GM19438 (cell line): ENCODE measurements at regions not wholly inside any gene's neighbourhood (a gene's known extent, or its start where the extent isn't known, plus 50 kb on each side); places are given as distances from the start of the nearest gene placed in this dataset.

Source experiments
- ATAC-seq: cut with Tn5 transposase; IDR thresholded peaks from one replicate; pipeline ENCODE4 v1.9.1; 2021; ENCODE audit warnings: low read depth; ENCODE audit not compliant: unreplicated experiment

DNA sequence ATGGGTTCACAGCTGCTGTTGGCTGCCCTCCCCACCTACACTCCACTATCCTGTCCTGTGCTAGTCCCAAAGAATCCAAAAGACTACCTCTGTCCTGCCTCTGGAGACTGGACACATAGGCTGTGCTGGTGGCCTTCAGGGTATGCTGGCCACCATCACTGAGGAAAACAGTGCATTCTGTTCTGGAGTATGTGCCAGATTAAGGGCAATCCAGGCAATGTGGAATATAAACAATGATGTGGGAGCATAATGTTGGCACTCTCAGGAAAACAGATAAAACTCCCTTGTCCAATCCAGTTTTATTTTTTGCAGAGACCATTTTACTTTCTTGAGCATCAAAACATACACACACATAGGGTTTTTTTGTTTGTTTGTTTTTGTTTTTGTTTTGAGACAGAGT lies 94.3 kb downstream of the GLUL start:
- ATAC-seq, result no peak

DNA sequence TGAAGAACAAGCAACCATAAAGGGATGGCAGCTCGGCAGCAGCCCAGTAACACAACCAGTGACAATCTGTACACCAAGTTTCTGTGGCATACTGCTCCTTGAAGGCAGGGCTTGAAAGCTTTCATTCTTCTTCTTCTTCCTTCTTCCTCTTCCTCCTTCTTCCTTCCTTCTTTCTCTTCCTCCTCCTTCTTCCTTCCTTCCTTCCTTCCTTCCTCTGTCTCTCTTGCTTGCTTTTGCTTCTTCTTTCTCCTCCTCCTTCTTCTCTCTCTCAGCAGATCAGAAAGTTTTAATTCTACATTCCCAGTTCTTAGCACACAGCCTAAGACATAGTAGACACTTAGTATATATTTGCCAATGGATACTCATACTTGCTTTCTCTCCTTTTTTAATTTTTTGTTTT lies 95.9 kb downstream of the GLUL start:
- ATAC-seq, result no peak

DNA sequence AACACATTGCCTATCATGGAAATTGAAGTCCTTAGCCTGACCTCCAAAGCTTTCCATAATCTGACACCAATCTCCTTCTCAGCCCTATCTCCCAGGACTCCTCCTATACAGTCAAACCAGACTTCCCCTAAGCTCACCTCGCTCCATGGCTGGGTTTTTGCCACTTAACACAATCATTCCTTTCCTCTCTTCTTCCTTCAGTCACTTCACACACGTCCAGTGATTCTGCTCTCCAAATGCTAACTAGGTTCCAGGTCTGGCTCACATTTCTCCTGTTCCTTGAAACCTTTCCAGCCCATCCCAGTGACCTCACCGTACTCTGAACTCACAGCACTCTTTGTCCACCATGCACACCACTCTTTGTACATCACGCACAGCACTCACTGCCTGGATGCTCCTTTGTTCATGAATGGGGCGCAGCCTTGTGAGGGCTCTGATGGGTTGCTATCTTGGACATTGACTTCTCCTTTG lies 98.4 kb downstream of the GLUL start:
- ATAC-seq, result no peak

DNA sequence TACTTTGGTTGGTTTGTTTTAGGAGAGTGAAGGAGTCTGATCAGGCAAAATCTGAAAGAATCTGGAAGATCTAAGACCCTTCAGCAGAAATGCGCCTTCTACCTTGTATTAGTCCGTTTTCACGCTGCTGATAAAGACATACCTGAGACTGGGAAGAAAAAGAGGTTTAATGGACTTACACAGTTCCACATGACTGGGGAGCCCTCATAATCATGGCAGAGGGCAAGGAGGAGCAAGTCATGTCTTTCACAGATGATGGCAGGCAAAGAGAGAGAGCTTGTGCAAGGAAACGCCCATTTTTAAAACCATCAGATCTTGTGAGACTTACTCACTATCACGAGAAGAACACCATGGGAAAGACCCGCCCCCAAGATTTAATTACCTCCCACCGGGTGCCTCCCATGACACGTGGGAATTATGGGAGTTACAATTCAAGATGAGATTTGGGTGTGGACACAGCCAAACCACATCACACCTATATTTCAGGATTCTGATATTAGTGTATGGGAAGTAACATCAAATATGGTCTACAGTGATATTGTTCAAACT lies 99.3 kb downstream of the GLUL start:
- ATAC-seq, result no peak

DNA sequence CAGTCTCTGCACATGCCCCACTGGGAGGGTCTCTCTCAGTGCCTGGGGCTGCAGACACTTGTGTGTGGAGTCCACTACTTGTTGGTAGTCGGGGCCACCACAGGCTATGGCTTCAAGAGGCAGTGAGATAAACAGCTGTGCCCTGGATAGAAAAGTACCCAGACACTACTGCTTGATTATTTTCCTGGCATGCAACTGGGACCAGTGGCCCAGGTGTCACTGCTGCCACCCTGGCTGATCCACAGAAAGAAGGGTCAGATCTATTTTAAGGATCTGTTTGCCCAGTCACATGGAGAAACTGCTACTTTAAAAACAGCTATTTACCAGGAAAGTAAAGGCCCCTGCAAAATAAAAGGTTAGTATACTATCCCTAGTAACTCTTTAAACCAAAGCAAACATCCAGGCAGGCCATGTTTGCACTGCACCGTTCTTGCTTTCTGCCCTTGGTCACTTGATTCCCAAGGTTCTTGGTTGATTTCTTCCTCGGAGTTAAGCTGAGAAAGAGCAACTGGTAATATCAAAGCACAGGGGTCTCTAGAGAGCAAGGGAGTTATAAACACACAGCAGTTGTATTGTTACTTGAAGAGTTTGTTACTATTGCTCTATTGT lies 99.9 kb downstream of the GLUL start:
- ATAC-seq, result no peak

DNA sequence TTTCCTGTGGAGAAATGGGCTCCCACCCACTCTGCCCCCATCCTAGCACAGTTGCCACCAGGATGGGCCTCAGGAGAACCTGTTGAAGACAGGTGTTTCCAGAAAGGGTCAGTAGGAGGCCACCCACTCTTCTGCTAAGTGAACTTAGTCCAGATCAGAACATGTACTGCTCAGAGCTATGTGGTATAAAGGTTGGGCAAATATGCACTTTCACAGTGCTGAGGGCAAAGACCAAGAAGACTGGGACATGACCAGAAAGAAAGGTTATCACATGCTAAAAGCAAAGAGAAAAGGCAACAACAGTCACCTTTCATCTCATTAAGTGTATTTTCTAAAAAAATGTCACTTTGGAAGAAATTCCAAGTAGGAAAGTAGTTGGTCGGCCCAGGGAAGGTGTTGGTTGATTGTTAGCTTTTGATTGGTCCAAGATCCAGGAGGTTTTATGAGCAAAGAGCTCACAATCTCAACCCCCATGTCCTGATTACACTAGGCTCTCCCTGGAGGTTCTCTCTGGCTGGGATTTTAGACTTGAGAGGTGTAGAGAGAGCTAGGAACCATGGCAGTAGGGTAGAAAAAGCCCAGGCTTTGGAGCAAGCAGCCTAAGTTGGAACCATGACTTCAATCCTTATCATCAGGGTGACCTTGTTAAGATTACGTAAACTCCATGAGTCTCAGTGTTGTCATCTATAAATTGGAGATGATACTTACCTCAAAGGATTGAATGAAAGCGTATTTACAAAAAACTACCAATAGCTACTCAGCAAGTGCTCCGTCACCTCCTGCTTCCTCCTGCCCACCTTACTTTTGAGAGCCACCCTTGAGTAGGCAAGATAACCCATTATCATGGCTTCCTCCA lies 102.6 kb downstream of the GLUL start:
- ATAC-seq, result no peak

DNA sequence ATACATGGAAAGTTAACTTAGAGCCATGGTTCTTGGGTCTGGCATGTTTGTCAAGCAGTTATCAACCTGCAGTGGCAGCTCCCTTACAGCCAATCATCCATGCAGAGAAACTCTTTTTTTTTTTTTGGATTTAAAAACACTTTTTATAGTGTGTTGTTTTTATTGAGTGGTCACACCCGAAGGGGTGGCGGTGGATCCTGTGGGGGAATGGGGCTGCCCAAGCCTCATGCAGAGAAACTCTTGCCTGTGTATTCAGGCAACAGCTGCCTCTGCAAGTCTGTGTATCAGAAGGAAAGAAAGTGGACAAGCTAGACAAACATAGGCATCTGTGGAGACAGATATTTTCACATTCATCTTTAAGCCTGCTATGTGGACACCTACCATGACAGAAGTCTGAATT lies 104.8 kb downstream of the GLUL start:
- ATAC-seq, result no peak

DNA sequence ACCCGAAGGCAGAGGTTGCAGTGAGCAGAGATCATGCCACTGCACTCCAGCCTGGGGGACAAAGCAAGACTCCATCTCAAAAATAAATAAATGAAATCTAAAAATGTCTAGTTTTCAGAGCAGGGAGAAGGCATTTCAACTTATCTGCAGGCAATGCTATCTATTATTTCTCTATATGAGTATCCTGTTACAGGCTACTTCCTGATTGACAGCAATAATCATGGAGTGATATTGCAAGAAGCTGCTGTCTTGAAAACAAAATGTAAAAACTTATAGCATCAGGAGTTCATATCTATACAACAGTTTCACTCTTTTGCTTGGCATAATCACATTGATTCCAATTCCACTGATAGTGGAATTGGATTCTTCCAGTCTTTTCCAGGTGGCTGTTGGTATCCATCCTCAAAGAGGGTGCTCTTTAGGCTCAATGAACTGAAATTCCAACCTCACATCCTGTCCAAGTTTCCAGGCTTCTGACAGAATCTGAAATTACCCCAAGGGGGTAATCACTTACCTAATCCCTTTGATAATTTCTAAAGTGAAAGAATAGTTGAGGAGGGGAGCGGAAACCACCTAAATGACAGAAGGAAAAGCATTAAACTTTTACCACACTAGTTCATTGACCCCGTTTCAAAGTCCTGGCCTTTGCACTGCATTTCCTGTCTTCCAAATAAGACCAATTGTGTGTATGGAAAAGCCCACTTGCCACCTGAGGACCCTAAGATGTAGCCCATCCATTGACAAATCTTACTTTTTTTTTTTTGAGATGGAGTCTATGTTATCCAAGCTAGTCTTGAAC lies 107.6 kb downstream of the GLUL start:
- no peak for ATAC-seq

DNA sequence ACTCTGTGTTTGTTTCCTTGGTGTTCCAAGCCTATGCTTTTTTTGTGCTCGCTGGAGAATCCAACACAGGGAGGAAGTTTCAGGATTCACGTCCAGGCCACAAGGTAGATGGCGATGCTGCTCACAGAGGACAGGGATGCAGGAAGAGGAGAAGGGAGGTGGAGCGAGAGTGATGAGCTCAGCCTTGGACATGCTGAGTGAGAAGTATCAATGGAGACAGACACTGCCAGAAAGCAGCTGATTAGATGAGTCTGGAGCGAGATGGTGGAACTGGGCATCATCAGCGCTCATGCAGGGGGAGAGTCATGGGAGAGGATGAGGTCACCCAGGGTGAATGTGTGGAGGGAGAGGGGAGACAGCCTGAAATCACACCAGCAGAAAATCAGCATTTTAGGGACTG lies 110.0 kb downstream of the GLUL start:
- ATAC-seq, result no peak

DNA sequence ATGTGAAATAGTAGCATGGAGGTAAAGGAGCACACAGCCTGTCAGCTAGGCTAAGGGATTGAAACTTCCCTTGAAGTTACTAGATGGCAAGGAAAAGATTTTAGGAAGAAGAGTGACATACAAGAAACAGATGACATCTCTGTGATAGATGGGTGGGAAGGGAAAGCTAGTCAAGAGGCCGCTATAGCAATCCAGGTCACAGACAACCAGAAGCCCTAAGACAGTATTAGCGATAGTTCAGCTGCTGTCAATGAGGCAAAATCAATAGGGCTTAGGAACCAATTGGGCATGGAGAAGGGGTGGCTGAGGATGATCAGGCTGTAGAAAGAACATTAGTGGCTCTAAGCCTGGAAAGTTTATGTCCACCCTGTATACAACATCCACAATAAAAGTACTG lies 111.1 kb downstream of the GLUL start:
- no peak for ATAC-seq

DNA sequence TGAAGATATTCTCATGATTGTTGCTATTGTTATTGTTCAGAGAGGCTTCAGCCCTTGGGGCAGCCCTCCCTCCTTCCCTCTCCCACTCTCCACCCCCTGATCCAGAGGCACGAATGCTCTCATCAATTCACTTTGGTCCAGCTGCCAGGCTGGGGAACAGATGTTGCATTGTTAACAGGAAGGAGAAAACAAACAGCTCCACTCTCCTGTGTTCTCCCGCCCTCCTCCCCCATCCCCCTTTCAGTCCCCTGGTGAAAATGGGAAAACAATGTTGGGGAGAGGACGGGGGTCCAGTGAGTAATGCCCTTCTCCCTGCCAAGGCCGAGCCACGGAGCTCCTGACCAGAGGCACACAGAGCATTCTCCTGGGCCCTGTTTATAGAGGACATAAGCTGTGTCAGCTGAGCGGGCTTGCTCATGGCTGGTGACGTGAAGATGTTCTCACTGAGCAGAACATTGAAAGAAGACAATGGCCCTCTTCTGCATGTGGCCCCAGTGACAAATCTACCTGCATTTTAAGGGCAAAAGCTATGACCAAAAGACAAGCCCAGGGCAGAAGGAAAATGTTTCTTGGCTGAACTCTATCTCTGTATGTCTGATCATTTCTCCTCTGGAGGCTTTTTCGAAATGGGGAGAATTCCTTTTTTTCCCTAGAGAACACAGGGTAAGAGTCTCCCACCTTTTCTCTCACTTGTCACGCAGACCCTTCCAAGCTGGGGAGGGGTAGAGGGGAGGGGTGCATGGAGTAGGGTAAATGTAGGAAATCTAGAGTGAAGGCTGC lies 111.7 kb downstream of the GLUL start:
- no peak for ATAC-seq

DNA sequence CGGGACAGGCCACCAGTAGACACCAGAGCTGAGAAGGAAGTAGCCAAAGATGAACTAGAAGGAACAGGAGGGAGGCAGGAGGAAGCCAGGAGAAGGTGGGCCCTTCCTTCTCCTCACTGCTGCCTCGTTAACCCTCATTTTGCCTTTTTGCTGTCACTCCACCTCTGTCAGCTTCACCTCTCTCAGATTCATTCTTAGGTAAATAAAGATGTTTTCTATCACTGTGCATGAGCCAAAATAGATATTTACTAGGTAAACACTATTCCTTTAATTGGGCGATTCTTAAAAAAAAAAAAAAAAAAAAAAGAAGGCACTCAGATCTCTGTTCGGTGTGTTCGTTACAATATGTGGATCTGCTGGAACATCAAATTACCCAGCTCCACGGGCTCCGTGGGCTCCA lies 112.3 kb downstream of the GLUL start:
- ATAC-seq, result no peak

DNA sequence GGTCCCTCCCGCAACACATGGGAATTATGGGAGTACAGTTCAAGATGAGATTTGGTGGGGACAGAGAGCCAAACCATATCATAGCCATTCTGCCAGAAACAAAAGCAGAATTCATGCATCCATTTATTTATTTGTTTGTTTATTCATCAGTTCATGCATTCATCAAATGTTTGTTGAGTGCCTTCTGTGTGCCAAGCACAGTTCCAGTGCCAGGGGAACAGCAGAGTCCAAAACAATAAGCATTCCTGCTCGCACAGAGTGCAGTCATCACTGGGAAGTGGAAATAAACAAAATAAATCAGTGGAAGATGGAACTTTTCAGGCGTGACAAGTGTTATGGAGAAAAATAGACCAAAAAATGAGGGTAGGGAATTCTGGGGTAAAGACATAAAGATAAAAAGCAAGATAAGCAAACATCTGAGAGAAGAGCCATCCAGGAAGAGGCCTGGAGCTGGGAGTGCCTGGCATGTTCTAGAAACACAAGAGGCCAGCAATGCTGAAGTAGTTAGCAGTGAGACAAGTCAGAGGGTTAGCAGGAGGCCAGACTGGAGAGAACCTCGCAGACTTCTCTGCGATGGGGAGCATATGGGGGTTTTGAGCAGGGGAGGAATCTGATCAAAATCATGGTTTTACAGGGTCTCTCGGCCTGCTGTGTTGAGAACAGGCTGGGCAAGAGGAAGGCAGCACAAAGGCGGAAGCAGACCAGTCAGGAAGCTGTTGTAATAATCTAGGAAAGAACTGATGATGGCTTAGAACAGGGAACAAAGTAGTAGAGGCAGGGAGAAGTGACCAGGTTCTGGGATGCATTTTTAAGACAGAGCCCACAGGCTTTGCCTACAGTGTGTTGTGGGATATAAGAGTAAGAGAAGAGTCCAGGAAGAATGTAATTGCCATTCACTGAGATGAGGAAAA lies 113.2 kb downstream of the GLUL start:
- ATAC-seq, result no peak

DNA sequence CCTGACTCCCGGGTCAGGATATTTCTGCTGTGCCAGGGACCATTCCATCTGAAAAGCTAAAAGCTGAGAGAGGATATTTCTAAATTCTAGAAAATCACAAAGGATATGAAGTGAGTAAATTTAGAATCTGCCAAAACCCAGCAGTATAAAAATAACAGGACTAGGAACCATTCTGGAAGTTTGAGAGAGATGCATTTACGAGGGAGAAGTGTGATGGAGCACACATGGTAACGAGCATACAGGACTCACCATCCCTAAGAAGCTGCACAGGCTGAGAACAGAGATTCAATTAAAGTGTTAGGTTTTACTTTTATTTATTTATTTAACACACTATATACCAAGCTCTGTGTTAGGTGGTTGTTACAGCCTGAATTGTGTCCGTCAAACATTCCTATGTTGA lies 116.3 kb downstream of the GLUL start:
- ATAC-seq, result no peak

DNA sequence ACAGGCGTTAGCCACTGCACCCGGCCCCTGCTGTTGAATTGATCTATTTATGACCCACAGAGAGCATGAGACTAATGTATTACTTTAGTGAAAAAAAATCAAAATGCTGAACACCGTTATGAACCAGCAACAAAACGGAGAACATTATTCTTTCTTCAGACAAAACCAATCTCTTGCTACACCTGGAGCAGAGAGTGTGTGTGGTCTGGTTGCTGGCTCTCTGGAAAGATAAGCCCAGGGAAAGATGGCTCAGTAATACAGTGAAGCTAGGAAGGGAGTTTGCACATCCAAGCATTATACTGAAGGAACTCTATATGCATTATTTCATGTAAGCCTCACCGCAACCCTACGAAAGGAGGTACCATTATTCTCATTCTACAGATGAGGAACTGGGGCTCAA lies 117.0 kb downstream of the GLUL start:
- ATAC-seq, result no peak

DNA sequence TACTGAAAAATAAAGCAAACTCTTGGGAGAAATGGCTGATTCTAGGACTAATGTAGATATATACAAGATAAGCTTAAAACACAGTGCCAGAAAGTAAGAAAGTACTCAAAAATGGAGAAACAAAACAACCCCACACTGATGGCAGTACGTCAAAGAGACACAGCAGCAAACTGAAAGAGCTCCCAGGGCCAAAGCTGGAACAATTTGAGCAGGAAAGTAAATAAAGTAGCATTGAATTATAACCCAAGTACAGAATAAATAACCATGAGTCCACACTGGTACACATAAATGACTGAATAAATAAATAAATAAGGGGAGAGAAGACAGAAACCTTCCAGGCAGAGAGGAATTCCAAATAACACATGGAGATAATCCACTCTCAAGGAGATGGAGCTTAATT lies 120.9 kb downstream of the GLUL start:
- ATAC-seq, result no peak

DNA sequence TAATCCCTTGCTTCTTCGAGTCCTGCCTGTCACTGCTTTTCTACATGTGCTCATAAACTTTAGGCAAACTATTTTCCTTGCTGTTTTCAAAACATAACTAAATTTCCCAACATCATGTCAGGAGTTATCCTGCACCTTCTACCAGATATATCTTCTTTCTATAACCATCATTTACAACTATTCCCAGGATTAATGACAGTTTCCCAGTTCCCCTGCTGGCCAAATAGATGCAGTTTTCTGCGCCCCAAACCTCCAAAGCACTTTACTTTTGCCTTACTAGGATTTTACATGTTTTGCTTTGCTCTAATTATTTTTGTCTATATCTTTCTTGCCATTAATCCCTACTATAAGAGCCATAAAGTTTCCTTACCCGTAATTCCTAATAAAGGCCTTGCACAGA lies 122.5 kb downstream of the GLUL start:
- ATAC-seq, result no peak

DNA sequence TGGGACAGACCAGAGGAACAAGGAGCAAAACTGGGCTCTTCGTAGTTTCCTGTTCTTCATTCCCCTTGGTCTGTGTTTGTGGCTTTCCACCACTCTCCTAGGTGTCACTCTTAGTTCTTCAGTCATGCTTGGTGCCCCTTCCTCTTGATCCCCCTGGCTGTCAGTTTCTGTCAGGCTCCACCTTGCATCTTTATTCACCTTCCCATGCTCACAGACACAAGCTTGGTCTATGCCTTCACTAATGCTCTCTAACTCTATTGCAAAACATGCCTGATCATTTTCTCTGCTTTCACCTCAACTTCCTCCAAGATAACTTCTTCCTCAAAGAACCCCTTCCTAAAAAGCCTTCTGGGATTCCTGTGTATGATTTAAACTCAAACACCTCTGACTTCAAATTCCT lies 122.9 kb downstream of the GLUL start:
- ATAC-seq, result no peak

DNA sequence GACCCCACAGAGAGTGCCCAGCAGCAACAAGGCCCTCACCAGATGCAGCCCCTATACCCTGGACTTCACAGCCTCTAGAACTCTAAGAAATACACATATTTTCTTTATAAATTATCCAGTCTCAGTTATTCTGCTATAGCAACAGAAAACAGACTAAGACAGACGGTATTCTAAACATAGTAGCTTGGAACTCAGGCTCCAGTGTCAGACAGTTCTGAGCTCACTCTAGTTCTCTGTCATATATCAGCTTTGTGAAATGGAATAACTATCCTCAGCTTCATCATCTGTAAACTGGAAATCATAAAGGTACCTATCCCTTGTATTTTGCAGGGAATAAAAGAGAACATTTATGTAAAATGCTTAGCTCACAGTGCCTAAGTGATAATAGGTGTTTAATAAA lies 127.4 kb downstream of the GLUL start:
- ATAC-seq, result no peak
